OCI-LY3 (cell line): ENCODE measurements at regions not wholly inside any gene's neighbourhood (a gene's known extent, or its start where the extent isn't known, plus 50 kb on each side); places are given as distances from the start of the nearest gene placed in this dataset.

ENCODE experiments used
- EZH2phosphoT487 ChIP-seq: fragments of 200-600 bp; shearing (Covaris generic); IDR thresholded peaks from 2 replicates; pipeline ENCODE4 v1.6.1; 2018; ENCODE audit warnings: antibody characterized with exemption, mixed run types, low read depth
- TF ChIP-seq, protein P1 (sequence below): fragments of 200-600, 300-600 bp; sonication (generic); IDR thresholded peaks from 2 replicates; pipeline ENCODE4 v1.5.1; 2014; ENCODE audit warnings: antibody characterized with exemption, low read length, low read depth

DNA sequence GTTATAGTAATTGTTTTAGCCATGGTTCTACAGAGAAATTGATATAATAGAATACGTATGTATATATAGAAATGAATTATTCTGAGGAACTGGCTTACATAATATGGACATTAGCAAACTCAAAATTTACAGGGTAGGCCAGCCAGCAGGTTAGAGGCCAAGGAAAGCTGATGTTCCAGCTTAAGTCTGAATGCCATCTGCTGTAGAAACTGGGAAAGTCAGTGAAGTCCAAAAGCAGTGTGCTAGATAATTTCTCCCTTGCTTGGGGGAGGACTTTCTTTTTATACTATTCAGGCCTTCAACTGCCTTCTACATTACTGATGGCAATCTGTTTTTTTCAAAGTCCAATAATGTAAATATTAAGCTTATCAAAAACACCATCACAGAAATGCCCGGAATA is 1174.7 kb downstream of the ZPLD1 start:
- TF ChIP-seq, protein P1, sequence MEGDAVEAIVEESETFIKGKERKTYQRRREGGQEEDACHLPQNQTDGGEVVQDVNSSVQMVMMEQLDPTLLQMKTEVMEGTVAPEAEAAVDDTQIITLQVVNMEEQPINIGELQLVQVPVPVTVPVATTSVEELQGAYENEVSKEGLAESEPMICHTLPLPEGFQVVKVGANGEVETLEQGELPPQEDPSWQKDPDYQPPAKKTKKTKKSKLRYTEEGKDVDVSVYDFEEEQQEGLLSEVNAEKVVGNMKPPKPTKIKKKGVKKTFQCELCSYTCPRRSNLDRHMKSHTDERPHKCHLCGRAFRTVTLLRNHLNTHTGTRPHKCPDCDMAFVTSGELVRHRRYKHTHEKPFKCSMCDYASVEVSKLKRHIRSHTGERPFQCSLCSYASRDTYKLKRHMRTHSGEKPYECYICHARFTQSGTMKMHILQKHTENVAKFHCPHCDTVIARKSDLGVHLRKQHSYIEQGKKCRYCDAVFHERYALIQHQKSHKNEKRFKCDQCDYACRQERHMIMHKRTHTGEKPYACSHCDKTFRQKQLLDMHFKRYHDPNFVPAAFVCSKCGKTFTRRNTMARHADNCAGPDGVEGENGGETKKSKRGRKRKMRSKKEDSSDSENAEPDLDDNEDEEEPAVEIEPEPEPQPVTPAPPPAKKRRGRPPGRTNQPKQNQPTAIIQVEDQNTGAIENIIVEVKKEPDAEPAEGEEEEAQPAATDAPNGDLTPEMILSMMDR, result no peak
- no peak for TF ChIP-seq EZH2phosphoT487
